Tibial nerve (tissue), 3 donors: ENCODE measurements at regions not wholly inside any gene's neighbourhood (a gene's known extent, or its start where the extent isn't known, plus 50 kb on each side); places are given as distances from the start of the nearest gene placed in this dataset.

Experiments
- POLR2A ChIP-seq, 2 donors: fragments of 450-650 bp; IDR thresholded peaks; one replicate each; pipeline ENCODE4 v1.6.1; 2017; ENCODE audit warnings: antibody characterized with exemption in 2 of 2, mild to moderate bottlenecking in 2 of 2, moderate library complexity in 2 of 2
- TF ChIP-seq, protein P1 (sequence below), 5 experiments: fragments of 200-600 bp in 3 of 5; fragments of 450-650 bp in 2 of 5; sonication (generic) in 3 of 5; IDR thresholded peaks; one replicate each; pipeline ENCODE4 v1.5.1; 2016 to 2019; ENCODE audit warnings: antibody characterized with exemption in 5 of 5, mild to moderate bottlenecking in 3 of 5, moderate library complexity in 2 of 5

DNA sequence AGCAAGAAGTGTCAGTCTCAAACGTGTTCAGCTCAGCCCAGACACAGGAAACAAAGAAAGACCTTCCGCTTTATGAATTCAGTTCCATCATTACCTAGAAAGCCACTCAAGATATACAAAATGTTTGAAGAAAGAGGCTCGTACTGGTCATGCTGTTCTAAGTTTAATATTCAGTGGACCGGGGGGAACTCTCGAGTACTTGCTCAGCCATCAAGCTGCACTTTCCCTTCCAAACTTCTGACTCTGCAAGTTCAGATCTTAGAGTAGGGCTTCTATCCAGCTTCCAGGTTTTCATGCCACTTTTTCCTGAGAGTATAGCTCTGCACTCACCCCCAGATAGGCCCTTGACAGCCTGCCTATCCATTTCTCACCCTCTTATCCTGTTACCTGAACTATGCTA is 62.8 kb upstream of the OSBPL8 start:
- TF ChIP-seq, protein P1, sequence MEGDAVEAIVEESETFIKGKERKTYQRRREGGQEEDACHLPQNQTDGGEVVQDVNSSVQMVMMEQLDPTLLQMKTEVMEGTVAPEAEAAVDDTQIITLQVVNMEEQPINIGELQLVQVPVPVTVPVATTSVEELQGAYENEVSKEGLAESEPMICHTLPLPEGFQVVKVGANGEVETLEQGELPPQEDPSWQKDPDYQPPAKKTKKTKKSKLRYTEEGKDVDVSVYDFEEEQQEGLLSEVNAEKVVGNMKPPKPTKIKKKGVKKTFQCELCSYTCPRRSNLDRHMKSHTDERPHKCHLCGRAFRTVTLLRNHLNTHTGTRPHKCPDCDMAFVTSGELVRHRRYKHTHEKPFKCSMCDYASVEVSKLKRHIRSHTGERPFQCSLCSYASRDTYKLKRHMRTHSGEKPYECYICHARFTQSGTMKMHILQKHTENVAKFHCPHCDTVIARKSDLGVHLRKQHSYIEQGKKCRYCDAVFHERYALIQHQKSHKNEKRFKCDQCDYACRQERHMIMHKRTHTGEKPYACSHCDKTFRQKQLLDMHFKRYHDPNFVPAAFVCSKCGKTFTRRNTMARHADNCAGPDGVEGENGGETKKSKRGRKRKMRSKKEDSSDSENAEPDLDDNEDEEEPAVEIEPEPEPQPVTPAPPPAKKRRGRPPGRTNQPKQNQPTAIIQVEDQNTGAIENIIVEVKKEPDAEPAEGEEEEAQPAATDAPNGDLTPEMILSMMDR (IDR thresholded peaks at IDR 0.05), result no peak
- no peak for TF ChIP-seq POLR2A (IDR thresholded peaks at IDR 0.05)
